ENCODE measurements at regions not wholly inside any gene's neighbourhood (a gene's known extent, or its start where the extent isn't known, plus 50 kb on each side); places are given as distances from the start of the nearest gene placed in this dataset.

DNA sequence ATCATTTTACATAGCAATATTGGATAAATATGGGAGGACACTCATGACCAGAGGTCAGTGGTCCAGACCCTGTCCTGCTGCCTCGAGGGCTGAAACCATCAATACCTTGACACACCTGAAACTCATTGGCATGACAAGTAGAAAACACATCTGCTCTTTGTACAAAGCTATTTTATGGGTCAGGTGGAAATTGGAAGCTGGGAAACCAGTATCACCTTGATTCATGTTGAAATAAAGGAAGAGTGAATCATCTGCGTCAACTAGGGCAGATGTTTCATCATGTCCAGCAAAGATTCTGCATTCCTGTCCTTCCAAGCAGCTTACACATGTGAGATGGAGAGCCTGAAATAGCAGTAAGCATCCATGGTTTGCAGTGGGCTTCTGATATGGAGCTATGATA, 80.0 kb upstream of the ERBB4 start:
- no TSS peak for BruUV-seq (replicated peaks)
- H3K36me3 ChIP-seq (ENCODE audit: control insufficient read depth, insufficient read depth, low read length), result no peaks in the 10 kb centered on the region
- in situ Hi-C loops (cut with MboI), result no loop called here
- no peak overlapping the region for H3K4me2 ChIP-seq (ENCODE audit: insufficient read depth, low read length)
- H3K9me3 ChIP-seq (replicated peaks; ENCODE audit: control insufficient read depth, insufficient read depth, low read depth, low read length), result no peaks in the 10 kb centered on the region
- FAIRE-seq (no peak), ATAC-seq (no peak), DNase-seq (ENCODE audit: extremely low read depth in 1 of 4, low spot score in 3 of 4) (no peak)
- H3K27me3 ChIP-seq (ENCODE audit: control insufficient read depth in 2 of 2, insufficient read depth in 2 of 2, low read length in 2 of 2), result no peaks in the 10 kb centered on the region
- H3K9me1 ChIP-seq (ENCODE audit: control insufficient read depth, insufficient read depth, low read length), result no peaks in the 10 kb centered on the region
- H3K4me3 ChIP-seq, result no peak overlapping the region
- H2AFZ ChIP-seq (ENCODE audit: low read depth, low read length), result no peak overlapping the region
- H3K27ac ChIP-seq (ENCODE audit: extremely low read depth, low read depth, low read length), result no peak overlapping the region
- H4K20me1 ChIP-seq (replicated peaks; ENCODE audit: control insufficient read depth, insufficient read depth, low read length), result no peaks in the 10 kb centered on the region
- CTCF ChIA-PET (ENCODE audit: low intra/inter-chr PET ratio), result no interaction called here
- intact Hi-C loops (cut with micrococcal nuclease), result no loop called here
- TF ChIP-seq NFIX (CRISPR knock-in tag; IDR thresholded peaks at IDR 0.05; ENCODE audit: low read depth) (no peak), SMAD4 (CRISPR knock-in tag; conservative IDR thresholded peaks at IDR 0.05) (no peak), HNRNPUL1 (IDR thresholded peaks at IDR 0.05; ENCODE audit: low read length) (no peak), XRCC3 (IDR thresholded peaks at IDR 0.05) (no peak), LCOR (CRISPR knock-in tag; IDR thresholded peaks at IDR 0.05) (no peak), AFF4 (CRISPR knock-in tag; IDR thresholded peaks at IDR 0.05) (no peak), ZNF408 (CRISPR knock-in tag; IDR thresholded peaks at IDR 0.05; ENCODE audit: low read depth) (no peak), ZFX (CRISPR knock-in tag; IDR thresholded peaks at IDR 0.05) (no peak), CREB3 (tag; conservative IDR thresholded peaks at IDR 0.05; ENCODE audit: low read depth) (no peak), KLF16 (IDR thresholded peaks at IDR 0.05) (no peak), TEAD1 (CRISPR knock-in tag; IDR thresholded peaks at IDR 0.05) (no peak), PHF20 (IDR thresholded peaks at IDR 0.05; ENCODE audit: partially characterized antibody) (no peak), ZNF384 (IDR thresholded peaks at IDR 0.05; ENCODE audit: low read depth, low read length) (no peak)
- TF ChIP-seq, protein P1, sequence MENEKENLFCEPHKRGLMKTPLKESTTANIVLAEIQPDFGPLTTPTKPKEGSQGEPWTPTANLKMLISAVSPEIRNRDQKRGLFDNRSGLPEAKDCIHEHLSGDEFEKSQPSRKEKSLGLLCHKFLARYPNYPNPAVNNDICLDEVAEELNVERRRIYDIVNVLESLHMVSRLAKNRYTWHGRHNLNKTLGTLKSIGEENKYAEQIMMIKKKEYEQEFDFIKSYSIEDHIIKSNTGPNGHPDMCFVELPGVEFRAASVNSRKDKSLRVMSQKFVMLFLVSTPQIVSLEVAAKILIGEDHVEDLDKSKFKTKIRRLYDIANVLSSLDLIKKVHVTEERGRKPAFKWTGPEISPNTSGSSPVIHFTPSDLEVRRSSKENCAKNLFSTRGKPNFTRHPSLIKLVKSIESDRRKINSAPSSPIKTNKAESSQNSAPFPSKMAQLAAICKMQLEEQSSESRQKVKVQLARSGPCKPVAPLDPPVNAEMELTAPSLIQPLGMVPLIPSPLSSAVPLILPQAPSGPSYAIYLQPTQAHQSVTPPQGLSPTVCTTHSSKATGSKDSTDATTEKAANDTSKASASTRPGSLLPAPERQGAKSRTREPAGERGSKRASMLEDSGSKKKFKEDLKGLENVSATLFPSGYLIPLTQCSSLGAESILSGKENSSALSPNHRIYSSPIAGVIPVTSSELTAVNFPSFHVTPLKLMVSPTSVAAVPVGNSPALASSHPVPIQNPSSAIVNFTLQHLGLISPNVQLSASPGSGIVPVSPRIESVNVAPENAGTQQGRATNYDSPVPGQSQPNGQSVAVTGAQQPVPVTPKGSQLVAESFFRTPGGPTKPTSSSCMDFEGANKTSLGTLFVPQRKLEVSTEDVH (IDR thresholded peaks at IDR 0.05; ENCODE audit: low read depth, partially characterized antibody), result no peak
- TF ChIP-seq, protein P2, sequence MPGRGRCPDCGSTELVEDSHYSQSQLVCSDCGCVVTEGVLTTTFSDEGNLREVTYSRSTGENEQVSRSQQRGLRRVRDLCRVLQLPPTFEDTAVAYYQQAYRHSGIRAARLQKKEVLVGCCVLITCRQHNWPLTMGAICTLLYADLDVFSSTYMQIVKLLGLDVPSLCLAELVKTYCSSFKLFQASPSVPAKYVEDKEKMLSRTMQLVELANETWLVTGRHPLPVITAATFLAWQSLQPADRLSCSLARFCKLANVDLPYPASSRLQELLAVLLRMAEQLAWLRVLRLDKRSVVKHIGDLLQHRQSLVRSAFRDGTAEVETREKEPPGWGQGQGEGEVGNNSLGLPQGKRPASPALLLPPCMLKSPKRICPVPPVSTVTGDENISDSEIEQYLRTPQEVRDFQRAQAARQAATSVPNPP (IDR thresholded peaks at IDR 0.05; ENCODE audit: borderline replicate concordance, insufficient read depth, insufficient read length), result no peak
- H3K4me1 ChIP-seq (replicated peaks in 1 of 2; ENCODE audit: control insufficient read depth in 2 of 2, insufficient read depth in 2 of 2, low read length in 2 of 2), result no peaks in the 10 kb centered on the region
- POLR2A ChIA-PET, result interaction anchor here (0.6 kb wide), 1 partner anchor 9 kb away, joined by 3 read pairs; no protein-coding TSS in a partner anchor
- H3K79me2 ChIP-seq (ENCODE audit: control insufficient read depth, insufficient read depth, low read length), result no peaks in the 10 kb centered on the region
- H3K9ac ChIP-seq (ENCODE audit: insufficient read depth in 1 of 2, low read depth in 2 of 2, low read length in 2 of 2), result no peak overlapping the region
- WGBS (ENCODE audit: insufficient coverage, low coverage, missing lambda C conversion rate), result 0% methylated on average over 2 of the region's 2 CpGs

Measured in K562 (cell line).